ENCODE measurements at regions not wholly inside any gene's neighbourhood (a gene's known extent, or its start where the extent isn't known, plus 50 kb on each side); places are given as distances from the start of the nearest gene placed in this dataset.
"Not testable (repeated sequence)": the region's sequence is repeated elsewhere in the genome, so short reads cannot be mapped to it uniquely, and the experiment has no call there.

- DNase-seq: no peak
These were observed 214.5 kb upstream of the PRSS1 start for GRCh38 chr7:142534726-142535122.

GRCh38 chr7:142533920-142534319, 215.4 kb upstream of the PRSS1 start:
- no peak for DNase-seq

DNA sequence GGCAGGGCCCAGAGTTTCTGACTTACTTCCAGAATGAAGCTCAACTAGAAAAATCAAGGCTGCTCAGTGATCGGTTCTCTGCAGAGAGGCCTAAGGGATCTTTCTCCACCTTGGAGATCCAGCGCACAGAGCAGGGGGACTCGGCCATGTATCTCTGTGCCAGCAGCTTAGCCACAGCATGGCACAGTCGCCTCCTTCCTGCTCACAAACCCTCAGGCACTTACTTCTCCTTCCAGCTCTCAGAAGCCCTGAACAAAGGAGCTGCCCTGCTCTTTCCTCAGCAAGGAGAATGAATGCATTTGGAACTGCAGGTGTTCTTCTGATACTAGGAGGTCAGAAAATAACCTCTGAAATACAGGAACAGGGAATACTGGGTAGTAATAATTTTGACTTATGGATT, 219.7 kb upstream of the PRSS1 start:
- DNase-seq: no peak

DNA sequence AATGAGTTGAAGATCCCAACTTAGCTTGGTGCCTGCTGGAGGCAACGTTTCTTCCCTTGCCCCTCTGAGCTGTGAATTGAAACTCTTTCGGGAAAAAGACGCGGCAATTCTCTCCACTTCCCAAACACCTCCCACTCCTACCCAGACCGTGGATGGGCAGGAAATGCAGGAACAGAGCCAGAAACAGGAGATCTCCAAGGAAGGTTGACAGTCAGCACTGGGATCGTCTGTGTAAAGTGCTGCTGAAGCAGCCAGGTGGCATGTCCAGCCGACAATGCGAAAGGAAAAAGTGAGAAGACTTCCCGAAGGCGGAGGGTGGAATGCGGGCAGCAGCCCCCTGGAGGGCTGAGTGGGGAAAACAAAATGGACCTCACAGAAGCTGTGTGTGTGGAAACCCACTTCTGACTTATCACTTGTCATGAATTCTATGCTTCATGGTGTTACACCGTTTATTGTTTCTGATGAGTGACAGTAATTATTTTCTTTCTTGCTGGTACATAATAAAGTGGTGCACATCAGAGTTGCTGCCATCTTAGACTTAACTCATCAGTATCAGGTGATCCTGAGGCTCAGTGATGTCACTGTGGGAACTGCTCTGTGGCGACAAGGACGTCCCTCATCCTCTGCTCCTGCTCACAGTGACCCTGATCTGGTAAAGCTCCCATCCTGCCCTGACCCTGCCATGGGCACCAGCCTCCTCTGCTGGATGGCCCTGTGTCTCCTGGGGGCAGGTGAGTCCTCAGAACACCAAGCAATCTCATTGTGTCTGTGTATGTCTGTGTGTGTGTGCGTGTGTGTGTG, 220.5 kb upstream of the PRSS1 start:
- no peak for DNase-seq

GRCh38 chr7:142523821-142524460, 225.3 kb upstream of the PRSS1 start:
- no peak for DNase-seq

DNA sequence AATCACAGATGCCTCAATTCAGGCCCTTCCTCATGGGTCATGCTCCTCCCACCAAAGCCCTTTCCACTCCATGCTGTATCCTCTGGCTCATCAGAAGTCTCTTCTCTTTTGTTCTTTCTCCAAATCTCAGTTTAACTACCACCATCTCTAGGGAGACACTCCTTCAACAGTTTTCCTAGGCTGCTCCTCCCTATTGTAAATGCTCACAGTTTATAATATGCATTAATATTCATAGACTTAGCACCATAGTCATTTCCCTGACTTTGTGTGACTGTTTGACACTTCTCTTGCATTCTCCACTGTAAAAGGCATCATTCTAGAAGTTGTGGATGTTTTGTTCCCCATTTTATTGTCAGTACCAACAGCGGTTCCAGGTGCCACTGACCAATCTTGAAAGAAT, 226.5 kb upstream of the PRSS1 start:
- no peak for DNase-seq

DNA sequence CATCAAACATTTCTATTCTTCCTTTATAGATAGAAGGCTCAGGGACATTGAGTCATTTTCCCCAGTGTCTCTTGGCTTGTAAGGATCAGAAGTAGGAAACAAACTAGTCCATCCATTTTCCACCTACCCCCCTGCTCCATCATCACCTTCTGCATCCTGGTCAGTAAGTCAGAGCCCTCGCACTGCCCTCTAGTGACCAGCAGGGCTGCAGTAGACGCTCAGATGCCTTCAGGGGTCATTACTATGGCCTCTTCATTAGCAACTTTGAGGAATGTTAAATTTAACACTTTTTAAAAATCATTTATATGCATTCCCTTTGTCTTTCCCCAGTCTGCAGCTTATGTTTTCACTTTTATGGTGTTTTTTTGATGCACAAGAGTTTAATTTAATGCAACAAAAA, 228.4 kb upstream of the PRSS1 start:
- not testable (repeated sequence) for DNase-seq

GRCh38 chr7:142520455-142520854, 228.8 kb upstream of the PRSS1 start:
- not testable (repeated sequence) for DNase-seq

- DNase-seq: no peak
These were observed 229.9 kb upstream of the PRSS1 start for GRCh38 chr7:142519079-142520078.

DNA sequence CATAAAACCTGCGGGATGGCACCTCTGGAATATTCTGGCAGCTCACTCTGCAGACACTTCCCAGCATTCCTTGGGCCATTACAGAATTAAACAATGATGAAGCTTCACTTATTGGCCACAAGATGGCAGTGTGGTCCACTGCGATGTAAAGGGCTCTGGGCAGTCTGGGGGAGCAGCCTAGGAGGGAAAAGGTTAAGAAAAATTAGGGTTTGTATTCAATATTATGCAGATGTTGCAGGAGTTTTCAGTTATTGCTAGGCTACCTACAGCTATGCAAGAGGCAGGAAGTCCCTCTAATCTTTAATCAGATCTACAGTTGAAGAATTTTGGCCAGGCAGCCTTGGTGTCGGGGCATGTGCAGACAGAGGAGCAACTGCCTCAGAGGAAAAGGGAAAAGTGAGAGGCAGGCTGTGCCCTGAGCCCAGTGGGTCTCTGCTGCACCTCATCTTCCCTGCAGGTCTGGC, 233.2 kb upstream of the PRSS1 start:
- peak; percentile 62 for DNase-seq

DNA sequence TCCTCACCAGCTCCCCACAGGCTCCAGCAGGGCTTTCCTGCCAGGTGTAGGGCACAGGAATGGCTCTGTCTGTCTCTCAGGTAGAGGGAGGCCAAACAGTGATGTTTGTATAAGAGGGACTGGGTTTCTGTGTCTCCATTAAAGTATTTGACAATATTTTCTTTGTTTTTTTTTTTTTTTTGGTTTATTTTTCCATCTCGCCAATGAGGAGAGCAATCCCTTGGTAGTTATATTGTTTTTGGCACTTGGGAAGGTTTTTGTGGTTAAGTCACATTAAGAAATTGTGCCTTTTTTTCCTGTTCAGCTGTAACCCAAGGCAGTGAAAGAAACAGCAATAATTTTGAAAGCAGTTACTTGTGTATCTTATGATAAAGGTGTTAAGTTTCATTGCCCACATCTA, 234.6 kb upstream of the PRSS1 start:
- DNase-seq: not testable (repeated sequence)

- DNase-seq: no peak
These were observed 235.9 kb upstream of the PRSS1 start for GRCh38 chr7:142513178-142513955.

DNA sequence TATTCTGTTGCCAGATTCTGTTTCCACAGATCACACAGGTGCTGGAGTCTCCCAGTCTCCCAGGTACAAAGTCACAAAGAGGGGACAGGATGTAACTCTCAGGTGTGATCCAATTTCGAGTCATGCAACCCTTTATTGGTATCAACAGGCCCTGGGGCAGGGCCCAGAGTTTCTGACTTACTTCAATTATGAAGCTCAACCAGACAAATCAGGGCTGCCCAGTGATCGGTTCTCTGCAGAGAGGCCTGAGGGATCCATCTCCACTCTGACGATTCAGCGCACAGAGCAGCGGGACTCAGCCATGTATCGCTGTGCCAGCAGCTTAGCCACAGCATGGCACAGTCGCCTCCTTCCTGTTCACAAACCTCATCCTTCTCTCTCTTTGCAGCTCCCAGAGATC, 237.5 kb upstream of the PRSS1 start:
- no peak for DNase-seq

GRCh38 chr7:142511374-142511773, 237.9 kb upstream of the PRSS1 start:
- no peak for DNase-seq

GRCh38 chr7:142509235-142509634, 240.0 kb upstream of the PRSS1 start:
- DNase-seq: not testable (repeated sequence)

DNA sequence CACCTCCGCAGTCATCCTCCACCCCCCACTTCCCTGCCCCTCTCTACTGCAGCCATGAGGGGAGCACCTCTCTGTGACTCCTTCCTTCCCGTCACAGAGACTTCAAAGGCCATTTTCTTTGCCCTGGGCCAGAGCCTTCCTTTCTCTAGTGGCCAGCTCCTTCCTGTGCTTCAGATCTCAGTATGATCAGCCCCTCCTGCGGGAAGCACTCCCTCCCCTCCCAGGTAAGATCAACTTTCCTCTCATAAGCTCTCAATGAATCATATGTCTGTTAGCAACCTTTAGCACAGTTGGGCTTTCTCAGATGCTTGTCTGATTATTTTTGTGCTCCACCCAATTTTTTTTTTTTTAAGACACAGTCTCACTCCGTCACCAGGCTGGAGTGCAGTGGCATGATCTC, 241.0 kb upstream of the PRSS1 start:
- no peak for DNase-seq

DNA sequence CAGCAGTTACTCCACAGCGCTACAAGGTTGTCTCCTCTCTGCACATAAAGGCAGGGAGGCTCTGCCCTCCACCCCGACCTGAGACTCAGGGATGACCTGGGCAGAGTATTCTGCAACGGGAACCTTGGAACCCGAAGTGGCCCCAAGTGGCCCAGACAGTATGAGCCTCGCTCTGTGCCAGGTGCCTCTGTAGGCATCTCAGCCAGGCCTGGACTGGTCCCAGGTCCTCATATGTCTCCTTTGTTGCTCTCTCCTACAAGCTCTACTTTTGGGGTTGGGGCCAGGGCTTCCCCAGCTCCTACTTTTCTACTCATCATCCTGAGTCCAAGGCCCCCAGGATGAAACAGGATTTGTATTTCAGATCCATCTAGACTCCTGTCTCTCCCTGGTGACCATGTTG, 241.5 kb upstream of the PRSS1 start:
- DNase-seq: no peak

DNA sequence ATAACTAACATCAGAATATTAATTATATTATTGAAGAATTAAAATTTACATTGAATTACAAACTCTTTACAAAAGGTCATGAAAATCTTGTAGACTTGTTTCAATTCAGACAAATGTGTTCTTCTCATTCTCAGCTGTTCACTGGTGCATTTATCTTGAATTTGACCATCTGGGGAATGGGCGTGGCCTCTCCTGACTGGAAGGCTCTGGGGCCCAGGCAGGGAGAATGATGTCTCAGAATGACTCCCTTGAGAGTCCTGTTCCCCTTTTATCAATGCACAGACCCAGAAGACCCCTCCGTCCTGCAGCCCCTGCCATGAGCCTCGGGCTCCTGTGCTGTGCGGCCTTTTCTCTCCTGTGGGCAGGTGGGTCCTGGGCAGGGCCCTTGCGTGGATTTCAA, 242.2 kb upstream of the PRSS1 start:
- DNase-seq: not testable (repeated sequence)

GRCh38 chr7:142506601-142507000, 242.7 kb upstream of the PRSS1 start:
- DNase-seq: no peak

DNA sequence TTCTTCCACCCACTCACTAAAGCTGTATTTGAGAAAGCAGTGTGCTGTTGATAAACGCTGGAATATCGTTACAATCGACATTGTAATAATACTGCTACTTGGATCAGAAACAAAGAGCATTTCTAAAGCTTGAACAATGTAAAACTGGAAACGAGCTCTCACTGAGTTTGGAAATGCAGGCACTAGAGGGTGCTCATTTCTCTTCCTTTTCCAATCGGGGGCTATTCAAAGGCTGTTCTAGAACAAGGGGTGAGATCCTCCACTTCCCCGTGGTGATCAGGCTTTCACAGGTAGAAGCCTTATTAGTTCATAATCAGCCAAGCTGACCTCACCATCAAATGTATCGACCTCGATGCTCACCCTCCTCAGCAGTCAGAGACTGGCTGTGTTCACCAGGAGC, 245.3 kb upstream of the PRSS1 start:
- DNase-seq: not testable (repeated sequence)

- no peak for DNase-seq
These were observed 245.2 kb upstream of the PRSS58 start for GRCh38 chr7:142503036-142503435.

Measured in renal pelvis (tissue), 1 donor.